KOPT-K1 (cell line): ENCODE measurements at regions not wholly inside any gene's neighbourhood (a gene's known extent, or its start where the extent isn't known, plus 50 kb on each side); places are given as distances from the start of the nearest gene placed in this dataset.

ENCODE experiments used
- H3K27ac ChIP-seq: fragments of 200-600 bp; sonication (generic); 2 replicates; pipeline ENCODE4 v1.5.1; 2016; ENCODE audit warnings: antibody characterized with exemption, mild to moderate bottlenecking, low read depth, low read length; ENCODE audit not compliant: poor library complexity, severe bottlenecking
- H3K36me3 ChIP-seq: fragments of 200-600 bp; sonication (generic); 2 replicates; pipeline ENCODE4 v1.5.1; 2017; ENCODE audit warnings: antibody characterized with exemption, mild to moderate bottlenecking, low read length, moderate library complexity; ENCODE audit not compliant: insufficient read depth
- H3K9me3 ChIP-seq: fragments of 200-600 bp; sonication (generic); 2 replicates; pipeline ENCODE4 v1.5.1; 2017; ENCODE audit warnings: antibody characterized with exemption, low read length, mild to moderate bottlenecking; ENCODE audit not compliant: insufficient read depth, poor library complexity, severe bottlenecking

DNA sequence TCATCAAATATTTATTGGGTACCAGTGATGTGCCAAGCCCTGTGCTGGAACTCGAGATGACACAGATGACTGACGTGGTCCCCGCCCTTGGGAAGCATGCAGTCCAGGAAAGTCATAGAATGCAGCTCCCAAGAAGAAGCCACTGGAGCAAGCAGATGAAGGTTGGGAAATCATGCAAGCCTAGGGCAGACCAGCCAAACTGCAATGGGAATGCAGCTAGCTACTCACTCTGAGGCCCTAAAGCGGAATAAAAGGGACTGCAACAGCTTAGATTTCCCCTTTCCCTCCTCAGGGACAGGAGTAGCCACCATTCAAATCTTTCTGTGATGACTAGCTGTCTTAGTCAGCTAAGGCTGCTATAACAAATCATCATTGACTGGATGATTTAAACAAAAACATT lies 152.2 kb downstream of the MAFB start:
- no peaks in the 10 kb centered on the region for H3K36me3 ChIP-seq
- H3K9me3 ChIP-seq: peaks cover 9% of the 10 kb centered on the region
- no peak overlapping the region for H3K27ac ChIP-seq

DNA sequence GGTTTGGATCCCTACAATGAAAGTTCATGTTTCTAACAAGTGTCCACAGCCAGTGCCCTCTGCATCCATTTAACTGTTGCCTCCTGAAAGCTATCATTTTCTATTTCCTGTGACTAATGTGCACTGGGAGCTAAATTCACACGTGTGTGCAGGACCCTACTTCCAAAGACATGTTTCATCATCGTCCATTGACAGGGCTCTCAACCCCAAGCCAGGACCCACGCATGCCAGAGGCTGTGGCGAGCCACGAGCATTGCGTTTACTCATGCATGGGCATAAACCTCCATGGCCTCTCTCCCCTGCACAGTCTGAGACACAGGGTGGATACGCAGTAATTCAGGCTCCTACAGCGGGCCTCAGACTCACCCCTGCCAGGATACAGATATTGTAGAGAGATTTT lies 153.2 kb downstream of the MAFB start:
- Histone ChIP-seq H3K36me3 (no peaks in the 10 kb centered on the region), H3K27ac (no peak overlapping the region), H3K9me3 (peaks cover 19% of the 10 kb centered on the region)

DNA sequence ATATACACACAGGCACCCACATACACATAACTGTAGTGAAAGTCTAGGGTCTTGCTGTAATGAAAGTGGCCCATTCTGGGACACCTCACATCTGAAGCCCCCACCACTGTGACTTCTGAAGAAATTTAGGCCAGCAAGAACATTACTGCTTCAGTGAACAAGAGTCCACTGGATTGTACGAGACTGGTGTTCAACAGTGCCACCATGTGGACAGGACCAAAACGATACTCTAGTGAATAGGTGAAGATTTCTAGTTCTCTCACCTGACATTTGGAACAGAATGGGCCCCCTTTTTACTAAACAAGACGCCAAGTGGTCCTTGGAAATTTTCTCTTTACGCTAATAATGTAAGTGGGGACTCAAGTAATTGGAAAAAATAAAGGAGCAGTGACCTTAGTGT lies 156.9 kb downstream of the MAFB start:
- Histone ChIP-seq H3K27ac (no peak overlapping the region), H3K9me3 (peaks cover 25% of the 10 kb centered on the region), H3K36me3 (no peaks in the 10 kb centered on the region)

DNA sequence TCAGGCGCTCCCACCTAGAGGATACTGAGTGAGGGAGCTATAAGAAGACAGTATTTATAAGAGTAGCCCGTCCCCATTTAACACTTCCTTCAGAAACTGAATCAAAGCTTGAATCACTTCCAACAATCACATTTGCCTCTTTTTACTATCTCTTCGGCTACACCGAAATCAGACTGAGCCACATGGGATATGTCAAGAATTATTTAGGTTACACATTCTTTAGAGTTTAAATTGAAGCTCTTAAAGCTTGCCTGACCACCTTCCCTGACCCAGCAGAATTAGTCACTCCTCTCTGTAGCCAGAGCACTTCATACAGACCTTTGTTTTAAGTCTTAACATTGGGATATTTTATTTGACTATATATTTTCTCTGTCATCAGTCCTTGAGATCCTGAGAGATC lies 163.7 kb downstream of the MAFB start:
- Histone ChIP-seq H3K9me3 (peaks cover 8% of the 10 kb centered on the region), H3K36me3 (no peaks in the 10 kb centered on the region), H3K27ac (no peak overlapping the region)

DNA sequence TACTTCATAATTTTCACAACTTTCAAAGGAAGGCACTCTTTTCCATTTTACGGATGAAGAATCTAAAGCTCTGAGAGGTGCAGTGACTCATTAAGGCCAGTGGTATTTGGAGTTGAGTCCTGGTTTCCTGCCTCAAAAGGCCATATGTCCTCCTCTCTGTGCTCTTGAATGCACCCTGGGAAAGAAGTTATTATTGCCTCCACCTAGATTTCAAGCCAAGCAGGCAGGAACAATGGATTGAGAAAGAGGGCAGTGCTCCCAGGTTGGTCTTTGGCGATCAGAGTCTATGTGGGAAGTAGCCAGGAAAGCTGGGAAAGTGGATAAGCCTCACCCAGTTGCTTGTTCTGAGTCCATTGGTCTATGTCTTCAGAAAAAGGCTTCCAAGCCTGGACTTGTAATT lies 165.0 kb downstream of the MAFB start:
- Histone ChIP-seq H3K9me3 (peaks cover 7% of the 10 kb centered on the region), H3K27ac (no peak overlapping the region), H3K36me3 (no peaks in the 10 kb centered on the region)

DNA sequence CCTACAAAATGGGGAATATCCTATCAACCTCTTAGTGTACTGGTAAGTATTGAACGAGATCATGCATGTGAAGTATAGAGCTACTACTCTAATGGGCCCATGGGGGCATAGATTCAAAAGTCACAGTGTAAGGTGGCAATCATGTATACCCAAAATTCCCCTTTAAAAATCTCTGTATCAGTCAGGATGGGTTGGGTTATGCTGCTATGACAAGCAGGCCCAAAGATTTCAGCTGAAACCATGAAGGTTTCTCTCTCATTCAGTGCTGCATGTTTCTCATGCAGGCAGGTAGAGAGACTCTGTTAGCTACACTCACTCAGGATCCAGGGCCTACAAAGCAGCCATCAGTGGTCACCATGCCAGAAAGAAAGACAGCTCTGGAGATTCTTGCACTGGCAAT lies 166.6 kb downstream of the MAFB start:
- peaks cover 7% of the 10 kb centered on the region for H3K9me3 ChIP-seq
- H3K27ac ChIP-seq: no peak overlapping the region
- no peaks in the 10 kb centered on the region for H3K36me3 ChIP-seq

DNA sequence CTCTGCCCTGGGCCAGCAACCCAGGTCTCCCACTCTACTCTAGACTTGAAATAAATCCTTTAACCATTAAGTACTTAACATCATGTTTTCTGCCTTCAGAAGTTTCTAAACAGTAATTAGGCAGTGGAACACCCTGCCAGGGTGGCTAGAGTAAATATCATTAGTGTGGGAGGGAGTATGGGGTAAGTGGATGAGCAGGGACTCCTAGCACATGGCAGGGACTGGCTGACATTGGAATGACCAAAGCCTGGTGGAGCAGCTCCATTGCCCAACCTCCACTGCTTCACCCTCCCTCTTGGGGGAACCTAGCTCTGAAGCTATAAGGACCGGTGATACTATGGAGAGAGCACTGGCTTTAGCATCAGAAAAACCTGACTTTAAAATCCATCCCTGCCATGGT lies 167.1 kb downstream of the MAFB start:
- Histone ChIP-seq H3K36me3 (no peaks in the 10 kb centered on the region), H3K9me3 (peaks cover 7% of the 10 kb centered on the region)

DNA sequence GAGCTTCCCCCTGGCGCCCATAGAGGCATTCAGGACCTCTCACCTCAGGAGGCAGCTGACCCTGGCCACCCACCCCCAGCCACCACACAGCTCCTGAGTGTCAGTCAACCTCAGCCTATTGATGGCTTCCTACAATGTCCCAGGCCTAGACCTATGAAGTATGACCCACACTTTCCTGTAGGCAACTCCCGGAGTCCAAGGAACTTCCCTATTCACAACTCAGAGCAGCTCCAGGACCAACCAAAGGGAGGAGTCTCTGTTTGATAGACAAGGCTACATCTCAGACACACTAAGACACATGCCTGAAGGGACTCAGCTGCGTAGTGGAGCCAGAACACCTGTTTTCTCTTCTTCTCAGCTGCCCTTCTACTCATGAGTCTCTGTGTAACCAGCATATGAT lies 169.1 kb downstream of the MAFB start:
- H3K27ac ChIP-seq: no peak overlapping the region
- no peaks in the 10 kb centered on the region for H3K36me3 ChIP-seq
- H3K9me3 ChIP-seq: peaks cover 7% of the 10 kb centered on the region

More for the DNA sequence above, 167.1 kb downstream of the MAFB start:
- no peak overlapping the region for H3K27ac ChIP-seq

DNA sequence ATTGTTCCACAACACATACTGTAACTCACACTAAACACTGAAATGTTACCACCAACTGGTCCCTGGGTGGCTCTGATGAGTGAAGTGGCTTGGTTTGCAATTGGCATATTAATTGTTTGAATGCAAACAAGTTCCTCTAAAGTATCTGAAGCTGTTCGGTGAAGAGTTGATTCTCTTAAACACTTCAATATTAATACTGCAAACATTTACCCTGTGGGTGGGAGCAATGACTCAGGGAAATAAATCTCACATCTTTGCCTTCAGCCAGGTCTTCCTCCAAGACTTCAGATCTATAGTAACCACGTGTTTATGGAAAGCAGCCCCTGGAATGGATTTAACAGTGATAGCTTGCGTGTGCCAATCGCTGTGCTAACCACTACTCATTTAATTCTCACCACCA lies 176.0 kb downstream of the MAFB start:
- H3K27ac ChIP-seq: no peak overlapping the region
- H3K9me3 ChIP-seq: no peaks in the 10 kb centered on the region
- H3K36me3 ChIP-seq: no peaks in the 10 kb centered on the region

DNA sequence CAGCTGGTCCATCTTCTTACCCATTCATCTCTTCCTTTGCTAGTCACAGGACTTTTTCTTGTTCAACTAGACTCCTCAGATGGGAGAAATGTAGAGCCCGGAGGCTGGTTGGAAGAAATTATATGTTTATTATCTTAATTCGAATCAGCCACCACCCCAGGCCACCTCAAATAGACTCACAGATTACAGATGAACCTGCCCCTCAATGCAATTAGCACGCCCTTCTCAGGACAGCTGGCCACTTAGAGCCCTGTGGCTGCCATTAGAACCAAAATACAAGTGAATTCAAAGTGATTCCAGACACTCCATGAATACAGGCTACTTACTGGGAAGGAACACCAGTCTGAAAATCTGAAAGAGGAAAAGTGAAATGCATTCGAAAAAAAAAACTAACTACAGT lies 176.4 kb downstream of the MAFB start:
- Histone ChIP-seq H3K36me3 (no peaks in the 10 kb centered on the region), H3K9me3 (no peaks in the 10 kb centered on the region), H3K27ac (no peak overlapping the region)

DNA sequence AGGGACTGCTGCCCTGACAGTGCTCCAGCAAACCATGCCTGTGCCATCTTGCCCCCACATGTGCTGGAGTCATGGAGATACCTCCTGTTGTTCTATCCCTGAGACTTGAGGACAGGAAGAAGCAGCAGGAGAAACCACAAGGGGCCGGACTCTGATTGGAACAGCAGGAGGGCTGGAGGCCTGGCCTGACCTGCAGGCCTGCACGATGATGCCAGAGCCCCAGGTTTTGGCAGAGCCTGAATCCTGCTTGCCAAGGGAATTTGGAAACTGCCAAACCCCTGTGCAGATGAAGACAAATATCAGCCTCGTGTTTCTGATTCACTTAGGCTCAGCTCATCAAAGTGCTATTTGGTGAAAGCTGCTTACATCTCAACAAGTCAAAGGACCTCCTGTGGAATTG lies 177.6 kb downstream of the MAFB start:
- H3K36me3 ChIP-seq: no peaks in the 10 kb centered on the region
- no peaks in the 10 kb centered on the region for H3K9me3 ChIP-seq
- no peak overlapping the region for H3K27ac ChIP-seq

DNA sequence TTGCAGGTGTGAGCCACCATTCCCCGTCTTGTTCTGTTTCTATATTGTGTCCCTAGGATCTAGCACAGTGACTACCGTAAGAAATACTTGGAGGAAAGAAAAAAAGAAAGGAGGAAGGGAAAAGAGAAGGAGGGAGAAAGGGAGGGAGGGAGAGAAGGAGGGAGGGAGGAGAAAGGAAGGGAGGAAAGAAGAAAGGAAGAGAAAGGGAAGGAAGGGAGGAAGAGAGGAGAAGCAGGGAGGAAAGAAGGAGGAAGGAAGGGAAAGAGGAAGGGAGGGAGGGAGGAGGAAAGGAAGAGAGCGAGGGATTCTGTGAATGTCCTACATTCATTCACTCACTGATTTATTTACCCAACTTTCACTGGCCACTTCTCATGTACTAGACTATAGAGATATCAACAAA lies 178.4 kb downstream of the MAFB start:
- Histone ChIP-seq H3K9me3 (no peaks in the 10 kb centered on the region), H3K36me3 (no peaks in the 10 kb centered on the region), H3K27ac (no peak overlapping the region)

DNA sequence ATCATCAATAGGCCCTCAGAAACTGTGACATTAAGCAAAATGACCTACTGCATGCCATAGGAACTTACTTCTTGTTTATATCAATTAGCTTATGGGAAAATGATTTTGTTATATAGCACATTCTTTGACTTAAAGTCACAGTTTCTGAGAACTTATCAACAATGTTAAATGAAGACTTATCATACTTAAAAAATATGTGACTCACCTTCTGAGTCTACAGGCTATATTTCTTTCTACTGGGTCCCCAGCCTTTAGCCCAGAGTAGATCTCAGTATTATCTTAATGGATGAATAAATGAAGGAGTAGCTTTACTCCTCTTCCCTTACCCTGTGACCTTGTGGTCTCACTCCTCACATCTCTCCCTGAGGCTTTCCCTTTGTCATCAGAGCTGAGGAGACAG lies 180.2 kb downstream of the MAFB start:
- H3K27ac ChIP-seq: no peak overlapping the region
- H3K9me3 ChIP-seq: no peaks in the 10 kb centered on the region
- H3K36me3 ChIP-seq: no peaks in the 10 kb centered on the region

DNA sequence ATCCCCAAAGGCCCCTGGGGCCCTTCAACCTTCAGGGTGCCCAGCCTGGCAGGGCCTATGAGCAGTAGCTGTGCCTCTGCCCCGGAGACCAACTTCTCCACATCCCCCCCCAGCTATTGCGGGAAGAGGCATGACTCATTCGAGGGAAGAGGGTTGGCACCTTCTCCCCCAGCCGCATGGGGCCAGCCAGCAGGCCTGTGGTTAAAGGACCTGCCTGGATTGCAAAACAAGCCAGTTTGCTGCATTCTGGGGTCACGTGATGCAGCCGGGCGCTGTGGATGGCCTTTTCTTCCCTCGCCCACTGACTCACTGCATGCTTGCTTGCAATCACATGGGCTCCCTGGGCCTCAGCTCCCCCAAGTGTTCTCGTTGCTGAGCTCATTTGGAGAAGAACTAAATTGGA lies 182.5 kb downstream of the MAFB start:
- H3K27ac ChIP-seq: no peak overlapping the region
- H3K36me3 ChIP-seq: no peaks in the 10 kb centered on the region
- no peaks in the 10 kb centered on the region for H3K9me3 ChIP-seq

DNA sequence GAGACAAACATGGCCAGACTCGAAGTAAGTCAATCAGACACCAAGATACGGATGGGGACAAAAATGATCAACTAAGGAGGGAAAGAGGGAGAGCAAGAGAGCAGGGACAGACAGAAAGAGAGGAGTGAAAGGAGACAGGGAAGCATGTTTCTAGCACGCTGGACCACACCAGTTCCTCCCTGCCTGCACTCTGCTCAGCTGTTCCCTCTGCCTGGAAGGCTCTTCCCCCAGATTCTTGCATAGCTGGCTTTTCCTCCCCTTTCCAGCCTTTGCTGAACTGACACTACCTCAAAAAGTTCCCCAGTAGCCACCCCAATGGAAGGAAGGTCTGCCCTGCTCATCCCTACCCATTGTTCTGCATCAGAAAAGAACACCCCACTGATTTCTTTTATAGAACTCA lies 185.9 kb downstream of the MAFB start:
- no peaks in the 10 kb centered on the region for H3K9me3 ChIP-seq
- H3K36me3 ChIP-seq: no peaks in the 10 kb centered on the region
- H3K27ac ChIP-seq: no peak overlapping the region

DNA sequence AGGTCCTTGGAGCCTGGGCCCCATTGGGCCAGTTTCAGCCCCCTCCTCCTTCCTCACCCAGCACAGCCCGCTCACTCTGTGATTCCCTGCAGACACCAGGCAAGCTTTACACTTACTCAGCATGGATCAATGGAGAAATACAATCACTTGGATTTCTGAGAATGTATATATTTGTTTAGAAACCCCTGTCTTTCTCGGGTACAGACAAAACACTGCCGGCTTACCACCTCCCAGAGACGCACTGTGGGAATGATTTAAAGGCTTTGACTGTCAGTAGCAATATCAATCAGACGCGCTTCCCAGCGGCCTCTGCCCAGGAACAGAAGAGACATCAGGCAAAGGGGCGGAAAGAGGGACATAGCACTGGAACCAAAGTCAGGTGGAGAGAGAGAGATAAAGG lies 186.5 kb downstream of the MAFB start:
- no peak overlapping the region for H3K27ac ChIP-seq
- H3K9me3 ChIP-seq: no peaks in the 10 kb centered on the region
- H3K36me3 ChIP-seq: no peaks in the 10 kb centered on the region

DNA sequence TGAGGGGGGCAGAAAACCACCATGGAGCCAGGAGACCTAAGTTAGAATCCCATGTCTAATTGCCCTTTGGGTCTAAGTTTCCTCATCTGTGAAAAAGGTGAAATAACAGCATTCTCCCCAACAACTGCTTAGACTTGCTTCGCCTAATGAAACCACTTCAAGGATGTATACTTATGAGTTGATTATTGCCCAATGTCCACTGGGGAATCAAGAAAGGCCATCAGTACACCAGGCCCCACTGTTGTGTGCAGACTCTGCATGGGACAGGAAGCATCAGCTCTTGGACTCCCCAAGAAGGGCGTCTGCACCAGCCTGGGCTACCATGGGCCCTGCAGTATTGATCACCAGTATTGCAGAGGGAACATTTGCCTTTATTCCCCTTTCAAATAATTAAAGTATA lies 189.6 kb downstream of the MAFB start:
- H3K36me3 ChIP-seq: no peaks in the 10 kb centered on the region
- H3K9me3 ChIP-seq: no peaks in the 10 kb centered on the region
- H3K27ac ChIP-seq: no peak overlapping the region
